GM18867 (cell line): ENCODE measurements at regions not wholly inside any gene's neighbourhood (a gene's known extent, or its start where the extent isn't known, plus 50 kb on each side); places are given as distances from the start of the nearest gene placed in this dataset.
"Not testable (repeated sequence)": the region's sequence is repeated elsewhere in the genome, so short reads cannot be mapped to it uniquely, and the experiment has no call there.

Source experiments
- ATAC-seq: cut with Tn5 transposase; IDR thresholded peaks from one replicate; pipeline ENCODE4 v1.9.1; 2021; ENCODE audit warnings: mild to moderate bottlenecking, moderate library complexity; ENCODE audit not compliant: unreplicated experiment

DNA sequence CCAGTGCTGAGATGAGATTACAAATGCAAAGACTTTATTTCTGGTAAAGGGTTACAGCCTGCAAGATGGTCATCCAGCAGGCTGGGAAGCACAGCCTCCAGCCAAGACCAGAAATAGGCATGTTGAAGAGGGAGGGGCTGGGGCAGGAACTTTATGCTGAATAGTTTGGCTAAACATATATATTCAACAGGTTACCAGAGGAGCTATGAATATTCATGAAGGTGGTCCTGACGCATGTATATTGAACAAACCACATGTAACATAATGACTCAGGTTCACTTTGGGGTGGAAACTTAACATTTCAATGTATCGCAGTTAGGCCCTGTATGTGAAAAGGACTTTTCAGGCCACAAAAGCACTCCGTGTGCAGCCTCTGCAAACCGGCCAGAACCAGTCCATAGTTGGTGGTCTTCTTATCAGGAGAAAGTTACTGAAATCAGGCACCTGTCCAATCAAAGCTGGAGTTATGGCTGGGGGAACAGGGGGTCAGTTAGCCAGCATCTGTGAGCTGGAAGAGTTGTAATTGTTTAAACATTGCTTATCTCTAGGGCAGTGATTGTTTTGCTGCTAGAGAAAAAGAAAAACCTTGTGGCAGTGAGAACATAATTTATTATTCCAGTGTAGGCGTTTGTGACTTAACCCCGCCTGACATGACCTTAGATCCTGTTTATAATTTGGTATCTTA, 372.9 kb upstream of the AUTS2 start:
- no peak for ATAC-seq

- no peak for ATAC-seq
Observed at GRCh38 chr7:69228212-69228811, 370.0 kb upstream of the AUTS2 start.

- no peak for ATAC-seq
Observed at GRCh38 chr7:69232445-69233376, 365.6 kb upstream of the AUTS2 start.

- no peak for ATAC-seq
Observed at GRCh38 chr7:69237541-69237940, 360.7 kb upstream of the AUTS2 start.

DNA sequence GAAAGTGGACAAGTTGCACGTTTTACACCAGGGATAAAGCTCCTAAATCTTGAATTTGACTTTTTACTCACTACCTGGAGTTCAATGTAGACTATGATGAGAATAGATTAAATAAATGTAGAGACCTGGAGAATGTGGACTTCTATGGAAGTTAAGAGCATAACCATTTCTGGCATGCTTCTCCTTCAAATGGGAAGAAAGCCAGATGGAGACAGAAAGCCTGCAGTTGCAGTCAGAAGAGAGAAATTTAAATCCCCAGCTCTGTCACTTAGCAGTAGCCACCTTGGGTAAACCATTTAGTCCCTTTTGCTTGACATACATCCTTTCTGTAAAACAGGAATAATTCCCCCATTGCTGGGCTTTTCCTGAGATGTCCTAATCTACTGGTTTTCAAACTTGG, 355.3 kb upstream of the AUTS2 start:
- ATAC-seq: no peak

GRCh38 chr7:69244701-69245100, 353.6 kb upstream of the AUTS2 start:
- ATAC-seq: no peak

DNA sequence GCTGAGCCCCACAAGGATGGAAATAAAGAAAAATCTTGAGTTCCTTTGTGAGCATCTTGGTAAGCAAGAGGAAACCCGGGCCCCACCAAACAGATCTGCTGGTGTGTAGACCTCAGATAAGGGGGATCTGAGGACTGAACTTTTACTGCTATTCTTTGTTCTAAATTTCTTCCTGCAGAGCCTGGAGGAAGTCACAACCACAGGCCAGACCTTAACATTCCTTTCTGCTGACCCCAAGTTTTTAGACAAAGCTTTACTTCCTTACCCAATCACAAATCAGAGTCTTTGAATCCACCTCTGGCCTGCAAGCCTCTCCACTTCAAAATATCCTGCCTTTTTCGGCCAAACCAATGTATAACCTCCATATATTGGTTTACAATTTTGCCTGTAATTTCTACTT, 352.6 kb upstream of the AUTS2 start:
- ATAC-seq: no peak

- ATAC-seq: no peak
Observed at GRCh38 chr7:69246758-69247157, 351.5 kb upstream of the AUTS2 start.

- not testable (repeated sequence) for ATAC-seq
Observed at GRCh38 chr7:69248382-69248828, 349.9 kb upstream of the AUTS2 start.

DNA sequence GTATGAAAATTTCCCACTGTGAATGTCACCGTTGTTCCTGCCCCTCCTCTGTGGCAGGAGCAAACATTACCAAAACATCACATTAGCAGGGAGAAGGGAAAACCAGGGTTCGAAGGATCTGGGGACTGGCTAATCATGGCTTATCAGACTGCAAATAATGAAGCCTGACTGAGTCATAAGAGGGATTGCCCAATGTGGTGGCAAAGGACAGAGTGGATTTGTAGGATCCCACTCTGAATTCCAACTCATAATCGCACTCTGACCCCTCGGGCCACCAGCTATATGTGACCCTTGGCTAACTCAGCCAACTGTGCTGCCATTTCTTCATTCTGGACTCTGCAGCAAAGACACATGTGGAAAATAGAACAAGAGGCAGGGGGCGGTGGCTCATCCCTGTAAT, 347.3 kb upstream of the AUTS2 start:
- no peak for ATAC-seq

DNA sequence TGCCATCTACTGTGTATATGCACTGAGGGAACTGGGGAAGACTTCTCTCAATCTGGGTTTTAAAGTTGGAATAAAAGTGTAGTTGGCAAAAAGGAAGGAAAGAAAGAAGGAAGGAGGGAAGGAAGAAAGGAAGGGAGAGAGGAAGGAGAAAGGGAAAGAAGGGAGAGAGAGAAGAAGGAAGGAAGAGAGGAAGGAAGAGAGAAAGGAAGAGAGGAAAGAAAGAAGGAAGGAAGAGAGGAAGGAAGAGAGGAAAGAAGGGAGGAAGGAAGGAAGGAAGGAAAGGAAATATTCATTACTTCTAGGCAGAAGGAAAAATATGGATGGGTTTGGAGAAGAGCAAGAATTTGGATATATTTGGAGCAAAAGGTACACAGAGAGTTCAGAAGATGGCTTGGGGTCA, 343.6 kb upstream of the AUTS2 start:
- ATAC-seq: no peak

GRCh38 chr7:69256634-69257081, 341.6 kb upstream of the AUTS2 start:
- no peak for ATAC-seq

DNA sequence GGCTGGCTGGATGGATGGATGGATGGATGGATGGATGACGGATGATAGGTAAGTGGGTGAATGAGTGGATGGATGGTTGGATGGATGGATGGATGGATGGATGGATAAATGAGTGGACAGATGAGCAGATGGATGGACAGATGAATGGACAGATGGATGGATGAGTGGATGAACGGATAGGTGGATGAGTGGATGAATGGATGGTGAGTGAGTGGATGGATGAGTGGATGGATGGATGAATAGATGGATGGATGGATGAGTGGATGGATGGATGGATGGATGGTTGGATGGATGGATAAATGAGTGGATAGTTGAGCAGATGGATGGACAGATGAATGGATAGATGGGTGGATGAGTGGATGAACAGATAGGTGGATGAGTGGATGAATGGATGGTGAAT, 340.7 kb upstream of the AUTS2 start:
- no peak for ATAC-seq

DNA sequence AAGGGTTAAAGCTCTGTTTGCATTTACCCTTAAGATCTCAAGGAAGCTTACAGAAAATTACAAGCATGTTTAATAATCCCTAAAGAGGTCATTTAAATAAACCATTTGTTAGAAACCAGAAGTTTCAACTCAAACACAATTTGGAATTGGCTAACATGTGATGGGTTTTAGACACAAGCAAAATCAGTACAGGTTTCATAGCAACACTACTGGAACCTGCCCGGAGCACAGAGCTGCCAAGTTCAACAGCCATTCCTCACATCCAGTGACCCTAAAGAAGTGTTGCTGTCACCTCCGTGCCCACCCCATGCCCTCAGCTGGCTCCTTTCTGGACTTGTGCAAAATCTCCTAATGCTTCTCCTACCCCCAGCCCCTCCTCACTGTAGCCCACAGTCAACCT, 338.8 kb upstream of the AUTS2 start:
- no peak for ATAC-seq

- ATAC-seq: no peak
Observed at GRCh38 chr7:69260023-69260422, 338.3 kb upstream of the AUTS2 start.

GRCh38 chr7:69263550-69263949, 334.7 kb upstream of the AUTS2 start:
- no peak for ATAC-seq

DNA sequence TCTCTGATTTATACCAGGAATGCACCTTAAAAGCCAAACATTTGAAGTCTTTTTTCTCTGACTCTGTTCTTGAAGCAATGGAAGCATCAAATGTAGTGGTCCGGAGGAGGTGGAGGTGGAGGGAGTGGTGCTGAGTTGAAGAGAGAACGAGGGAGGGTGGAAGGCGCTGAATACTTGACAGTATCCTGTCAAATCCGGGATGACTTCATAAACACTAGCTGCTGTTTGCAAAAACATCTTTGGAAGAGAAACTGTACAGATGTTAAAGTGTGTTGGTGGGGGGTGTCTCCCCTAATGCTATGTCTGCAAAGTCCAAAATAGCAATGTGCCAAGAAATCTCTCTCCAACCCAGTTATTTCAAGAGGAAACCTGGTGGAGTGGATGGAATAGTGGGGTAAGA, 328.5 kb upstream of the AUTS2 start:
- no peak for ATAC-seq

DNA sequence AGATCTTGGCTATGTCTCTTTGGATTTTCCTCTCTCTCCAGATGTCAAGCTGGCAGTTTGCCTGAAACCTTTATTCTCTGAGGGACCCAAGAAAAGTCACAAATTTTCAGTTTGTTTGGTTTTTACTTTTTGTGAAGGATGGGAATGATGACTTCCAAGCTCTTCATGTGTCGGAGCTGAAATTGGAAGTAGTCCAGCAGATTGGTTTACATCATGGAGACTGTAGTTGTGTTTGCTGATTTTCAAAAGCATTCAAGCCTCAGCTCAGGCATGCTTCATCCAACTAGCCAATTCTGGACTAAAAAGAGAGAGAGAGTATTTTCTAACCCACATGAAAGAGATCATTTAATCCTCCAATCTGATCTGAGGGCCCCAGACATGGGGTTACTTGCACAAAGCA, 326.2 kb upstream of the AUTS2 start:
- no peak for ATAC-seq

DNA sequence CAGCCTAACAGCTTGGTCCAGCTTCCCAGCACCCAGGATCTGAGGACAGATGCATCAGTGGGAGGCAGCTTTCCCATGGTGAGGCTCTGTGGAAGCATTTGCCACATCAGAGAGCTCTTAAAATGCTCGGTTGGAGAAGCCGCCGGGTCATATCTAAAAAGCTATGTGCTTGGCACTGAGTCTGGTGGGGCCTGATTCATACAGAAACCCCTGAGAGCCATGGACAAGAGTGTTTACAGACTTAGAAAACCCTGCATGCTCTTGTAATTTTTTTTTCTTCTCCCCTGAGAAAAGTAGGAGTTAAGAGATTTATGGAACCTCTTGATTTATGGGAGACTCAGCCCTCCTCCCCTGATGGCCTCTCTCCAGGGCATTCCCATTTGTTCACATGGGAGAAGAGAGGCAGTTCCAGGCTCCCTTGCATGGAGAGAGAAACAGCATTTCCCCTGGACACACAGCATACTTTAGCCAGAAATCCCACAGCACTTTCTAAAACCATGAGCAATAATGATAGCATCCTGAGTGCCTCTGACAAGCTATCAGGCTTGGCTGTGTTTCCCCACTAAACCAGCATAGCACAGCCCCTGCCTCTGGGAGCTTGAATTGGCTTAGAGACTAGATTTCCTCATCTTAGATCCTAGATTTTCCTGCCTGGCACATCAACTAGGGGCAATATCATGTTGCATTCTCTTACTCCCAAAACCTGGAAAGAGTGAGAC, 322.1 kb upstream of the AUTS2 start:
- no peak for ATAC-seq

GRCh38 chr7:69277366-69277765, 320.9 kb upstream of the AUTS2 start:
- no peak for ATAC-seq

DNA sequence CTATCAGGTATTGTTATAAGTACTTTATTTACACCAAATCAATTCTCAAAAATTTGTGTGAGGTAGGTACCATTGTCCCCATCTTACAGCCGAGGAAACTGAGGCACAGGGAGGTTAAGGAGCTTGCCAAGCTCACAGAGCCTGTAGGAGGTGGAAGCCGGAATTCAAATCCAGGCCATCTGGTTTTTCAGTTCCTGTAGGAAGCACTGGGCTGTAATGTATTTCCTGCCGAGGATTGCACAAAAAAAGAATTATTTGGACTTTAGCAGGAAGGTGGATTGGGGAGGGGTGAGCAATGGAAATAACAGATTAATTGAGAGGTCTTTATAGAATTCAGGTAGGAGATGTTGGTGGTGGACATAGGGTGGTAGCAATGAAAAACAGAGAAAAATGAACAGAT, 315.3 kb upstream of the AUTS2 start:
- ATAC-seq: no peak
